NT2/D1 (cell line): ENCODE measurements at regions not wholly inside any gene's neighbourhood (a gene's known extent, or its start where the extent isn't known, plus 50 kb on each side); places are given as distances from the start of the nearest gene placed in this dataset.

Experiments used
- SUZ12 ChIP-seq: IDR thresholded peaks from 2 replicates; pipeline ENCODE4 v1.6.1; 2011; ENCODE audit not compliant: insufficient read length, insufficient read depth; ENCODE audit errors: extremely low read depth
- YY1 ChIP-seq: IDR thresholded peaks from 2 replicates; pipeline ENCODE4 v1.6.1; 2011; ENCODE audit not compliant: insufficient read length, insufficient read depth

- TF ChIP-seq YY1: no peak
- no peak for TF ChIP-seq SUZ12
Measured at GRCh38 chr19:56917529-56917928, 77.0 kb upstream of the PEG3 start.
